Hepatocyte (in vitro differentiated cells): ENCODE measurements at regions not wholly inside any gene's neighbourhood (a gene's known extent, or its start where the extent isn't known, plus 50 kb on each side); places are given as distances from the start of the nearest gene placed in this dataset.

Experiments
- DNase-seq: peaks from one replicate; pipeline ENCODE4 v3.0.0-alpha.2; 2016; ENCODE audit warnings: low spot score
- H2AFZ ChIP-seq: fragments of 200-600 bp; sonication (generic); 2 replicates; pipeline ENCODE4 v1.6.0; 2016; ENCODE audit warnings: antibody characterized with exemption, mild to moderate bottlenecking
- H3K27ac ChIP-seq: fragments of 200-600 bp; sonication (generic); 2 replicates; pipeline ENCODE4 v1.5.1; 2016; ENCODE audit warnings: mild to moderate bottlenecking
- H3K27me3 ChIP-seq: fragments of 200-600 bp; sonication (generic); 2 replicates; pipeline ENCODE4 v1.6.1; 2016
- H3K36me3 ChIP-seq: fragments of 200-600 bp; sonication (generic); replicated peaks from 2 replicates; pipeline ENCODE4 v1.5.1; 2016; ENCODE audit warnings: low read depth; ENCODE audit not compliant: insufficient read depth
- H3K4me1 ChIP-seq: fragments of 200-600 bp; sonication (generic); 2 replicates; pipeline ENCODE4 v1.5.1; 2016; ENCODE audit warnings: mild to moderate bottlenecking, moderate library complexity; ENCODE audit not compliant: insufficient read depth
- H3K4me2 ChIP-seq: fragments of 200-600 bp; sonication (generic); 2 replicates; pipeline ENCODE4 v1.6.0; 2016
- H3K4me3 ChIP-seq: fragments of 200-600 bp; sonication (generic); 2 replicates; pipeline ENCODE4 v1.5.1; 2016; ENCODE audit warnings: mild to moderate bottlenecking
- H3K79me2 ChIP-seq: fragments of 200-600 bp; sonication (generic); 2 replicates; pipeline ENCODE4 v1.6.0; 2017; ENCODE audit warnings: mild to moderate bottlenecking
- H3K9me2 ChIP-seq: fragments of 200-600 bp; sonication (generic); replicated peaks from 2 replicates; pipeline ENCODE4 v1.6.0; 2017; ENCODE audit warnings: mild to moderate bottlenecking; ENCODE audit not compliant: insufficient read depth
- H3K9me3 ChIP-seq: fragments of 200-600 bp; sonication (generic); 2 replicates; pipeline ENCODE4 v1.5.1; 2016; ENCODE audit warnings: low read depth, mild to moderate bottlenecking
- H4K20me1 ChIP-seq: fragments of 200-600 bp; sonication (generic); 2 replicates; pipeline ENCODE4 v1.6.0; 2016; ENCODE audit warnings: mild to moderate bottlenecking; ENCODE audit not compliant: insufficient read depth, poor library complexity, severe bottlenecking
- CTCF ChIP-seq: fragments of 200-600 bp; sonication (generic); IDR thresholded peaks from 2 replicates; pipeline ENCODE4 v1.5.1; 2016; ENCODE audit warnings: antibody characterized with exemption, mild to moderate bottlenecking; ENCODE audit not compliant: poor library complexity
- EZH2 ChIP-seq: fragments of 200-600 bp; sonication (generic); IDR thresholded peaks from 2 replicates; pipeline ENCODE4 v1.6.1; 2016; ENCODE audit warnings: antibody characterized with exemption, mild to moderate bottlenecking, borderline replicate concordance
- EZH2phosphoT487 ChIP-seq: fragments of 200-600 bp; sonication (generic); IDR thresholded peaks from one replicate; pipeline ENCODE4 v1.6.1; 2018; ENCODE audit warnings: antibody characterized with exemption, mild to moderate bottlenecking, low read depth, moderate library complexity; ENCODE audit not compliant: unreplicated experiment, severe bottlenecking
- WGBS: methylation state at CpG from one replicate; pipeline ENCODE4 v1.1.6; 2016; ENCODE audit warnings: low lambda C conversion rate; ENCODE audit errors: missing lambda C conversion rate; 5-methylcytosine and 5-hydroxymethylcytosine counted together

- WGBS: 50% methylated on average over 1 of the region's 1 CpG
- no peak for TF ChIP-seq EZH2
- no peak for TF ChIP-seq CTCF
- no peak for TF ChIP-seq EZH2phosphoT487
These were observed 729.5 kb upstream of the LCORL start for GRCh38 chr4:18751083-18751482.

GRCh38 chr4:18749391-18749790 is 727.8 kb upstream of the LCORL start:
- no peaks in the 10 kb centered on the region for H3K27me3 ChIP-seq
- H3K27ac ChIP-seq: peak overlapping the region; percentile 6
- H3K4me3 ChIP-seq: no peak overlapping the region
- no peak overlapping the region for H2AFZ ChIP-seq
- H4K20me1 ChIP-seq: no peaks in the 10 kb centered on the region
- H3K9me3 ChIP-seq: no peaks in the 10 kb centered on the region
- no peaks in the 10 kb centered on the region for H3K36me3 ChIP-seq
- TF ChIP-seq EZH2phosphoT487 (no peak), CTCF (no peak), EZH2 (no peak)
- H3K9me2 ChIP-seq: no peaks in the 10 kb centered on the region
- 34% methylated on average over 2 of the region's 2 CpGs for WGBS
- H3K4me1 ChIP-seq: no peaks in the 10 kb centered on the region
- H3K4me2 ChIP-seq: no peak overlapping the region
- no peaks in the 10 kb centered on the region for H3K79me2 ChIP-seq
- no peak for DNase-seq

More at GRCh38 chr4:18751083-18751482, 729.5 kb upstream of the LCORL start:
- no peaks in the 10 kb centered on the region for H3K9me3 ChIP-seq
- no peaks in the 10 kb centered on the region for H4K20me1 ChIP-seq
- no peak for DNase-seq
- no peak overlapping the region for H3K27ac ChIP-seq
- H3K4me2 ChIP-seq: no peak overlapping the region
- no peak overlapping the region for H3K4me3 ChIP-seq
- no peaks in the 10 kb centered on the region for H3K79me2 ChIP-seq
- H3K4me1 ChIP-seq: no peaks in the 10 kb centered on the region
- H3K36me3 ChIP-seq: no peaks in the 10 kb centered on the region
- no peaks in the 10 kb centered on the region for H3K9me2 ChIP-seq
- no peak overlapping the region for H2AFZ ChIP-seq
- no peaks in the 10 kb centered on the region for H3K27me3 ChIP-seq

GRCh38 chr4:18736551-18736950 is 715.0 kb upstream of the LCORL start:
- Histone ChIP-seq H3K9me3 (no peaks in the 10 kb centered on the region), H3K27me3 (no peaks in the 10 kb centered on the region), H3K27ac (no peak overlapping the region), H3K4me2 (no peak overlapping the region), H3K36me3 (no peaks in the 10 kb centered on the region), H4K20me1 (no peaks in the 10 kb centered on the region), H3K4me3 (no peak overlapping the region), H3K9me2 (no peaks in the 10 kb centered on the region), H2AFZ (no peak overlapping the region), H3K4me1 (peaks cover 5% of the 10 kb centered on the region), H3K79me2 (no peaks in the 10 kb centered on the region)
- no peak for DNase-seq
- TF ChIP-seq CTCF (no peak), EZH2phosphoT487 (no peak), EZH2 (no peak)

GRCh38 chr4:18735740-18736268 is 714.2 kb upstream of the LCORL start:
- Histone ChIP-seq H2AFZ (no peak overlapping the region), H3K4me1 (peaks cover 5% of the 10 kb centered on the region), H3K9me2 (no peaks in the 10 kb centered on the region), H3K4me3 (no peak overlapping the region), H4K20me1 (no peaks in the 10 kb centered on the region), H3K4me2 (no peak overlapping the region), H3K9me3 (no peaks in the 10 kb centered on the region), H3K27me3 (no peaks in the 10 kb centered on the region), H3K36me3 (no peaks in the 10 kb centered on the region), H3K79me2 (no peaks in the 10 kb centered on the region), H3K27ac (no peak overlapping the region)
- no peak for DNase-seq
- TF ChIP-seq CTCF: no peak
- TF ChIP-seq EZH2: no peak
- TF ChIP-seq EZH2phosphoT487: no peak
- 70% methylated on average over 3 of the region's 3 CpGs for WGBS
